HG03442 (cell line): ENCODE measurements at regions not wholly inside any gene's neighbourhood (a gene's known extent, or its start where the extent isn't known, plus 50 kb on each side); places are given as distances from the start of the nearest gene placed in this dataset.
"Not testable (repeated sequence)": the region's sequence is repeated elsewhere in the genome, so short reads cannot be mapped to it uniquely, and the experiment has no call there.

ENCODE experiments used
- ATAC-seq: cut with Tn5 transposase; IDR thresholded peaks from one replicate; pipeline ENCODE4 v1.9.1; 2021; ENCODE audit warnings: mild to moderate bottlenecking, moderate library complexity; ENCODE audit not compliant: unreplicated experiment

GRCh38 chr18:40356168-40356567 is 1598.9 kb upstream of the PIK3C3 start:
- ATAC-seq = no peak

- no peak for ATAC-seq
Observed at GRCh38 chr18:40355726-40356125, 1599.3 kb upstream of the PIK3C3 start.

GRCh38 chr18:40348196-40348595 is 1606.8 kb upstream of the PIK3C3 start:
- ATAC-seq = no peak

- no peak for ATAC-seq
Observed at GRCh38 chr18:40347261-40347660, 1607.8 kb upstream of the PIK3C3 start.

GRCh38 chr18:40346146-40346545 is 1608.9 kb upstream of the PIK3C3 start:
- ATAC-seq = no peak

GRCh38 chr18:40341701-40342100 is 1613.3 kb upstream of the PIK3C3 start:
- ATAC-seq = no peak

GRCh38 chr18:40338284-40338683 is 1616.8 kb upstream of the PIK3C3 start:
- no peak for ATAC-seq

- ATAC-seq = no peak
Observed at GRCh38 chr18:40326985-40327384, 1628.0 kb upstream of the PIK3C3 start.

- ATAC-seq = no peak
Observed at GRCh38 chr18:40325988-40326387, 1629.0 kb upstream of the PIK3C3 start.

GRCh38 chr18:40314199-40314598 is 1640.8 kb upstream of the PIK3C3 start:
- no peak for ATAC-seq

GRCh38 chr18:40313030-40313642 is 1641.9 kb upstream of the PIK3C3 start:
- no peak for ATAC-seq

GRCh38 chr18:40307627-40308026 is 1647.4 kb upstream of the PIK3C3 start:
- no peak for ATAC-seq

- no peak for ATAC-seq
Observed at GRCh38 chr18:40296717-40297413, 1658.2 kb upstream of the PIK3C3 start.

- ATAC-seq = no peak
Observed at GRCh38 chr18:40292985-40293710, 1661.9 kb upstream of the PIK3C3 start.

- ATAC-seq = no peak
Observed at GRCh38 chr18:40283560-40283959, 1671.5 kb upstream of the PIK3C3 start.

GRCh38 chr18:40281356-40281755 is 1673.7 kb upstream of the PIK3C3 start:
- ATAC-seq = not testable (repeated sequence)

- no peak for ATAC-seq
Observed at GRCh38 chr18:40274618-40275196, 1680.3 kb upstream of the PIK3C3 start.

- no peak for ATAC-seq
Observed at GRCh38 chr18:40272630-40273231, 1682.3 kb upstream of the PIK3C3 start.

- no peak for ATAC-seq
Observed at GRCh38 chr18:40259115-40259835, 1695.8 kb upstream of the PIK3C3 start.

- no peak for ATAC-seq
Observed at GRCh38 chr18:40258311-40258710, 1696.7 kb upstream of the PIK3C3 start.

GRCh38 chr18:40250236-40250635 is 1704.8 kb upstream of the PIK3C3 start:
- ATAC-seq = no peak
